ENCODE measurements at regions not wholly inside any gene's neighbourhood (a gene's known extent, or its start where the extent isn't known, plus 50 kb on each side); places are given as distances from the start of the nearest gene placed in this dataset.
A peak's percentile ranks its signal among the peaks of the same experiment; 100 is the strongest.
"Not testable (repeated sequence)": the region's sequence is repeated elsewhere in the genome, so short reads cannot be mapped to it uniquely, and the experiment has no call there.

DNA sequence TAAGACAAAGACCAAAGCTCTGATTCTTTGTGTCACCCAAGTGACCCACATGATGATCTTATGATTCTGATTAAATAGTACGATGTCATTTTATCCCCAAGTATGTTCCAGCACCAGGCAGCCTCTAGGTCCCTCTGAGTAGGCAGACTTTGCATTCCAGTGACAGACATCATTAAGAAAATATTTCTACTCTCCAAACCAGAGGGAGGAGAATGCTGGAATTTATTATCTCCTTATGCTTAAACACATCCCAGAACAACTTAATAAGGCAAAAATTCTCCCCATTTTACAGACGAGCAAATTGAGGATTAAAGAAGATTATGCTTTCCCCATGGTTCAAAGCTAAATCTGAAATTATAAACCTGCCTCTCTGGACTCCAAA lies 192.8 kb upstream of the CDH11 start:
- 50 to 60% methylated on average over 2 of the region's 2 CpGs for WGBS, 2 donors
- DNase-seq = no peak
- Histone ChIP-seq H3K9me3 (peaks cover 0 to 9% (median 0%) of the 10 kb centered on the region in 11 donors), H3K4me1 (peaks cover 0 to 31% (median 0%) of the 10 kb centered on the region in 9 donors), H3K4me3 (no peak overlapping the region), H3K27ac (no peak overlapping the region), H3K36me3 (no peaks in the 10 kb centered on the region), H3K27me3 (no peaks in the 10 kb centered on the region)
- ATAC-seq = no peak
- intact Hi-C loops (cut with DNase I) = loop anchor here in 1 of 10 donors (10.0 kb wide), 1 partner anchor 190 kb away; the partner anchor contains the start of gene CDH11
- TF ChIP-seq, protein P1, sequence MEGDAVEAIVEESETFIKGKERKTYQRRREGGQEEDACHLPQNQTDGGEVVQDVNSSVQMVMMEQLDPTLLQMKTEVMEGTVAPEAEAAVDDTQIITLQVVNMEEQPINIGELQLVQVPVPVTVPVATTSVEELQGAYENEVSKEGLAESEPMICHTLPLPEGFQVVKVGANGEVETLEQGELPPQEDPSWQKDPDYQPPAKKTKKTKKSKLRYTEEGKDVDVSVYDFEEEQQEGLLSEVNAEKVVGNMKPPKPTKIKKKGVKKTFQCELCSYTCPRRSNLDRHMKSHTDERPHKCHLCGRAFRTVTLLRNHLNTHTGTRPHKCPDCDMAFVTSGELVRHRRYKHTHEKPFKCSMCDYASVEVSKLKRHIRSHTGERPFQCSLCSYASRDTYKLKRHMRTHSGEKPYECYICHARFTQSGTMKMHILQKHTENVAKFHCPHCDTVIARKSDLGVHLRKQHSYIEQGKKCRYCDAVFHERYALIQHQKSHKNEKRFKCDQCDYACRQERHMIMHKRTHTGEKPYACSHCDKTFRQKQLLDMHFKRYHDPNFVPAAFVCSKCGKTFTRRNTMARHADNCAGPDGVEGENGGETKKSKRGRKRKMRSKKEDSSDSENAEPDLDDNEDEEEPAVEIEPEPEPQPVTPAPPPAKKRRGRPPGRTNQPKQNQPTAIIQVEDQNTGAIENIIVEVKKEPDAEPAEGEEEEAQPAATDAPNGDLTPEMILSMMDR (IDR thresholded peaks at IDR 0.05) = no peak

DNA sequence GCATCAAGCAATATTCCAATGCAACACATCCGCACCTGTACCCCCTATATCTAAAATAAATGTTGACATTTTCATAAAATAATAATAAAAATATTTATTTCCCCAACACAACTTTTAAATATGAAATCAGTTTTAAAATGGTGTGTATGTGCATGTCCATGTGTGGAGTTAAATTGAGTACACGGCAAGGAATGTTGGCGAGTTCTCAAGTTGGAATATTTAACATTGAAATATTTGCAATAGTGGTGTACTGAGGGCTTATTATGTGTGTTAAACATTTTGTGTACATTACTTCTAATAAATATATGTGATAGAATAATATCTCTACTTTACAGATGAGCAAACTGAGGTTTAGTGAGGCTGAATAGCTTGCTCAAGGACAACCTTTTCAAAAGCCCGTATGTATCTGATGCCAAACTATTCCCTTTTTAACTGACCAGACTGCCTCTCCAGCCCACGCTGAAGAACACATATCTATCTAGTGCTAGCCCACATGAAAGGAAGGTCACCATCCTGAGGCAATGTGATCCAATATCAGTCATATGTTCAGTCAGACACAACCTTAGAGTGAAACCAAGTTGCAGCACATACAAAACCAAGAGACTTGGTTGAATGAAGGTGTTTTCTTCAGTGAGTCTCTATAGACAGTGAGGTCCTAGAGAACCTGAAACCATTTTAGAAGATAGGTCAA lies 192.2 kb upstream of the CDH11 start:
- Histone ChIP-seq H3K4me3 (no peak overlapping the region), H3K36me3 (no peaks in the 10 kb centered on the region), H3K27me3 (no peaks in the 10 kb centered on the region), H3K4me1 (peaks cover 0 to 36% (median 0%) of the 10 kb centered on the region in 9 donors), H3K9me3 (peaks cover 0 to 9% (median 0%) of the 10 kb centered on the region in 11 donors), H3K27ac (no peak overlapping the region)
- TF ChIP-seq, protein P1 (IDR thresholded peaks at IDR 0.05) = no peak
- intact Hi-C loops (cut with DNase I) = loop anchor here in 1 of 10 donors (10.0 kb wide), 1 partner anchor 189 kb away; the partner anchor contains the start of gene CDH11
- WGBS, 2 donors = 79 to 86% methylated on average over 5 of the region's 5 CpGs
- no peak for ATAC-seq
- DNase-seq = no peak

DNA sequence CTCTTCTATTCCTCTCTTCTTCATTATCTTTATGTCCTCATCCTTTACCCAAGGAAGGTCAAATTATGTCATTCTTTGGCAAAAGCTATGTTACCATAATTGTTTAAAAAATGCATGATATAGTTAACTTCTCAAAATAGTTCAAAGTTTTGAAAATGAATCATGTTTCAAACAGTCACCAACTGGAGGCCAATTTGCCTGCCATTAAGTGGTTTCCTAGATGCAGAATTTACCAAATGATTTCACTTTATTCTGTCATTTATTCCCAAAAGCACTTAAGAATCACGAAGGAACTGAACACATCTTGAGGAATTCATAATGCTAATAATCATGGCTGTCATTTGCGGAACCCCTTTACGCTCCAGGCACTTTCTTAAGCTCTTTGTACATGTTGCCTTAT lies 190.9 kb upstream of the CDH11 start:
- Histone ChIP-seq H3K27ac (no peak overlapping the region), H3K36me3 (no peaks in the 10 kb centered on the region), H3K9me3 (peaks cover 0 to 9% (median 0%) of the 10 kb centered on the region in 11 donors), H3K4me3 (no peak overlapping the region), H3K27me3 (no peaks in the 10 kb centered on the region), H3K4me1 (peaks cover 0 to 36% (median 0%) of the 10 kb centered on the region in 9 donors)
- WGBS, 2 donors = 84 to 85% methylated on average over 3 of the region's 3 CpGs
- intact Hi-C loops (cut with DNase I) = loop anchor here in 1 of 10 donors (10.0 kb wide), 1 partner anchor 188 kb away; the partner anchor contains the start of gene CDH11
- ATAC-seq (no peak), DNase-seq (no peak)
- TF ChIP-seq, protein P1 (IDR thresholded peaks at IDR 0.05) = no peak

DNA sequence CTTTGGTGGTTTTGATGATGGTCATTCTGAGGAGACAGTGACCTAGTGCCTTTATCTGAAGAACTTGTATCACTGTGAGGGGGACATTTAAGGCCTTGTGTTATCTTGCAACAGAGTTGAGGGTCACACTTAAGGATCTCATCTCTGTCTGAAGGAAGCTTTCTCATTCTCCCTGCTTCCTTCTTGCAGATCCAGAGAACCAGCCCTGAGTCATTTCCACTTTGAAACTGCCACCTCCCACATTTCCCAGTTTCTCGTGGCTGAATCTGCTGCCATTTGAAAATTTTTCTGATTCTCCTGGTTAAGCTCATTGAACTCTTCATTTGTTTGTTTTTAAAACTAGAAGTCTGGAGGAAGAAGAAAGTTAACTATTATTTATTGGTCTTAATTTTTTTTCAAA lies 190.2 kb upstream of the CDH11 start:
- intact Hi-C loops (cut with DNase I) = loop anchor here in 1 of 10 donors (10.0 kb wide), 1 partner anchor 187 kb away; the partner anchor contains the start of gene CDH11

GRCh38 chr16:65310491-65310890 lies 188.6 kb upstream of the CDH11 start:
- H3K9me3 ChIP-seq, H3K4me3 ChIP-seq, H3K36me3 ChIP-seq, DNase-seq, H3K27me3 ChIP-seq: not testable (repeated sequence)
- WGBS, 2 donors = 35 to 60% methylated on average over 1 of the region's 1 CpG
- Histone ChIP-seq H3K4me1 (peaks cover 0 to 43% (median 3%) of the 10 kb centered on the region in 9 donors), H3K27ac (peak overlapping the region in 7 of 10 donors; percentile 31 to 81 (median 59))
- ATAC-seq = peak in 7 of 8 donors; percentile 79 to 92 (median 87)
- intact Hi-C loops (cut with DNase I) = loop anchor here in 1 of 10 donors (10.0 kb wide), 1 partner anchor 186 kb away; the partner anchor contains the start of gene CDH11

More for the DNA sequence above, 190.2 kb upstream of the CDH11 start:
- Histone ChIP-seq H3K36me3 (no peaks in the 10 kb centered on the region), H3K27ac (peak overlapping the region in 1 of 10 donors; percentile 1), H3K4me1 (peaks cover 0 to 36% (median 0%) of the 10 kb centered on the region in 9 donors), H3K27me3 (no peaks in the 10 kb centered on the region), H3K4me3 (no peak overlapping the region), H3K9me3 (peaks cover 0 to 9% (median 0%) of the 10 kb centered on the region in 11 donors)
- ATAC-seq = no peak
- TF ChIP-seq, protein P1 (IDR thresholded peaks at IDR 0.05) = no peak
- 50% methylated on average over 1 of the region's 1 CpG for WGBS, 2 donors
- no peak for DNase-seq
